Spleen (tissue), 11 donors: ENCODE measurements at regions not wholly inside any gene's neighbourhood (a gene's known extent, or its start where the extent isn't known, plus 50 kb on each side); places are given as distances from the start of the nearest gene placed in this dataset.

Experiments
- DNase-seq: peaks from one replicate; pipeline ENCODE4 v3.0.0-alpha.2; 2020
- H3K27ac ChIP-seq, 8 donors: fragments of 200-600 bp; sonication (generic) in 7 of 8; 1 replicate in 4 of 8; 2 replicates in 4 of 8; pipeline versions ENCODE4 v1.5.0 to v1.8.0; 2016 to 2021; ENCODE audit warnings: inconsistent platforms in 4 of 8, mild to moderate bottlenecking in 4 of 8, moderate library complexity in 1 of 8
- H3K27me3 ChIP-seq, 7 donors: fragments of 200-600 bp; sonication (generic) in 6 of 7; replicated peaks in 1 of 7; 1 replicate in 4 of 7; 2 replicates in 3 of 7; pipeline versions ENCODE4 v1.5.0 to v1.8.0; 2016 to 2021; ENCODE audit warnings: inconsistent platforms in 3 of 7, mild to moderate bottlenecking in 1 of 7
- H3K36me3 ChIP-seq, 6 donors: fragments of 200-600 bp; sonication (generic) in 5 of 6; 1 replicate in 4 of 6; 2 replicates in 2 of 6; pipeline versions ENCODE4 v1.5.0 to v1.8.0; 2016 to 2021; ENCODE audit warnings: inconsistent platforms in 2 of 6
- H3K4me1 ChIP-seq, 6 donors: fragments of 200-600 bp; sonication (generic) in 5 of 6; 1 replicate in 3 of 6; 2 replicates in 3 of 6; pipeline versions ENCODE4 v1.5.0 to v1.8.0; 2016 to 2021; ENCODE audit warnings: inconsistent platforms in 3 of 6
- H3K4me3 ChIP-seq, 8 donors: fragments of 200-600 bp; sonication (generic) in 7 of 8; 1 replicate in 4 of 8; 2 replicates in 4 of 8; pipeline versions ENCODE4 v1.5.0 to v1.8.0; 2016 to 2021; ENCODE audit warnings: inconsistent platforms in 4 of 8, mild to moderate bottlenecking in 4 of 8, moderate library complexity in 2 of 8
- H3K9me3 ChIP-seq, 8 donors: fragments of 200-600 bp; sonication (generic) in 7 of 8; 1 replicate in 4 of 8; 2 replicates in 4 of 8; pipeline versions ENCODE4 v1.5.0 to v1.8.0; 2016 to 2021; ENCODE audit warnings: inconsistent platforms in 4 of 8
- CTCF ChIP-seq, 11 experiments: fragments of 200-600 bp in 7 of 11; fragments of 450-650 bp in 4 of 11; sonication (generic) in 4 of 11; IDR thresholded peaks in 8 of 11; conservative IDR thresholded peaks in 3 of 11; 1 replicate in 7 of 11; 2 replicates in 4 of 11; pipeline versions ENCODE4 v1.4.0 to v1.8.0; 2016 to 2021; ENCODE audit warnings: antibody characterized with exemption in 11 of 11, inconsistent platforms in 4 of 11, mild to moderate bottlenecking in 1 of 11
- POLR2A ChIP-seq, 3 donors: fragments of 450-650 bp; IDR thresholded peaks; one replicate each; pipeline ENCODE4 v1.5.1; 2017; ENCODE audit warnings: antibody characterized with exemption in 3 of 3, mild to moderate bottlenecking in 1 of 3
- POLR2AphosphoS5 ChIP-seq, 3 donors: sonication (generic); formaldehyde crosslinking; IDR thresholded peaks; one replicate each; pipeline ENCODE4 v1.5.1; 2017; ENCODE audit warnings: antibody characterized with exemption in 3 of 3
- WGBS, 5 donors: extraction: QIAGEN DNeasy Blood & Tissue Kit in 3 of 5; methylation state at CpG; one replicate each; pipeline versions ENCODE4 v1.1.5 to v1.1.7; 2013 to 2018; 5-methylcytosine and 5-hydroxymethylcytosine counted together
- intact Hi-C: fragments of 100-400 bp; cut with DNase I; formaldehyde crosslinking; loops from one replicate; pipeline ENCODE4 v1.15.0; 2023; ENCODE audit warnings: low total_unique reads
- donor health status: healthy with polysubstance abuse.
- donor health status: DM: no; HTN: no; CAD: no; lungs with moderate emphysema.
- donor health status: DM: no; HTN: no; CAD: no.
- donor health status: Bipolar disorder and iron deficiency.
- donor health status: healthy.
- donor health status: DM: no; HTN: no; CAD: no.
- donor health status: DM: yes; HTN: yes; CAD: no.

- no peak overlapping the region for H3K27ac ChIP-seq
These were observed 140.3 kb upstream of the KIF26B start for GRCh38 chr1:245014247-245015029.

GRCh38 chr1:245010018-245010614 is 144.7 kb upstream of the KIF26B start:
- TF ChIP-seq CTCF (IDR thresholded peaks at IDR 0.05 in 8 of 11, conservative IDR thresholded peaks at IDR 0.05 in 3 of 11), result no peak
- TF ChIP-seq POLR2AphosphoS5 (IDR thresholded peaks at IDR 0.05), result no peak
- TF ChIP-seq POLR2A (IDR thresholded peaks at IDR 0.05), result no peak
- DNase-seq, result no peak
- 88 to 98% (median 97%) methylated on average over 4 to 8 of the region's 8 CpGs for WGBS, 5 donors
- Histone ChIP-seq H3K9me3 (no peaks in the 10 kb centered on the region), H3K36me3 (no peaks in the 10 kb centered on the region), H3K4me3 (no peak overlapping the region), H3K4me1 (no peaks in the 10 kb centered on the region), H3K27me3 (no peaks in the 10 kb centered on the region), H3K27ac (no peak overlapping the region)
- intact Hi-C loops, result no loop called here

More at GRCh38 chr1:245014247-245015029, 140.3 kb upstream of the KIF26B start:
- TF ChIP-seq CTCF (IDR thresholded peaks at IDR 0.05 in 8 of 11, conservative IDR thresholded peaks at IDR 0.05 in 3 of 11), result no peak
- no peak for TF ChIP-seq POLR2AphosphoS5 (IDR thresholded peaks at IDR 0.05)
- TF ChIP-seq POLR2A (IDR thresholded peaks at IDR 0.05), result no peak
- WGBS, 5 donors, result 72 to 100% (median 94%) methylated on average over 3 of the region's 3 CpGs
- Histone ChIP-seq H3K4me3 (no peak overlapping the region), H3K9me3 (no peaks in the 10 kb centered on the region), H3K36me3 (no peaks in the 10 kb centered on the region), H3K4me1 (no peaks in the 10 kb centered on the region), H3K27me3 (no peaks in the 10 kb centered on the region)
- DNase-seq, result no peak
- intact Hi-C loops, result no loop called here

- Histone ChIP-seq H3K27me3 (no peaks in the 10 kb centered on the region), H3K27ac (no peak overlapping the region), H3K36me3 (no peaks in the 10 kb centered on the region), H3K9me3 (no peaks in the 10 kb centered on the region), H3K4me1 (no peaks in the 10 kb centered on the region), H3K4me3 (no peak overlapping the region)
- TF ChIP-seq POLR2A (IDR thresholded peaks at IDR 0.05), result no peak
- no peak for TF ChIP-seq POLR2AphosphoS5 (IDR thresholded peaks at IDR 0.05)
- TF ChIP-seq CTCF (IDR thresholded peaks at IDR 0.05 in 8 of 11, conservative IDR thresholded peaks at IDR 0.05 in 3 of 11), result no peak
- intact Hi-C loops, result no loop called here
- WGBS, 5 donors, result 90 to 93% (median 91%) methylated on average over 5 of the region's 5 CpGs
- DNase-seq, result no peak
These were observed 144.4 kb upstream of the HNRNPU start for GRCh38 chr1:245008761-245009160.

- H3K27ac ChIP-seq, result no peak overlapping the region
- no peak for TF ChIP-seq POLR2A (IDR thresholded peaks at IDR 0.05)
- no peak for TF ChIP-seq POLR2AphosphoS5 (IDR thresholded peaks at IDR 0.05)
- no peak for TF ChIP-seq CTCF (IDR thresholded peaks at IDR 0.05 in 8 of 11, conservative IDR thresholded peaks at IDR 0.05 in 3 of 11)
- intact Hi-C loops, result no loop called here
- 89 to 95% (median 90%) methylated on average over 5 of the region's 5 CpGs for WGBS, 5 donors
- no peaks in the 10 kb centered on the region for H3K27me3 ChIP-seq
- H3K36me3 ChIP-seq, result no peaks in the 10 kb centered on the region
- no peak for DNase-seq
- H3K9me3 ChIP-seq, result no peaks in the 10 kb centered on the region
- no peaks in the 10 kb centered on the region for H3K4me1 ChIP-seq
- H3K4me3 ChIP-seq, result no peak overlapping the region
These were observed 143.5 kb upstream of the HNRNPU start for GRCh38 chr1:245007852-245008251.
